AG20443 (cell line): ENCODE measurements at regions not wholly inside any gene's neighbourhood (a gene's known extent, or its start where the extent isn't known, plus 50 kb on each side); places are given as distances from the start of the nearest gene placed in this dataset.

Source experiments
- DNase-seq: peaks from one replicate; pipeline ENCODE4 v3.0.0; 2012; ENCODE audit warnings: low spot score, mixed read lengths

DNA sequence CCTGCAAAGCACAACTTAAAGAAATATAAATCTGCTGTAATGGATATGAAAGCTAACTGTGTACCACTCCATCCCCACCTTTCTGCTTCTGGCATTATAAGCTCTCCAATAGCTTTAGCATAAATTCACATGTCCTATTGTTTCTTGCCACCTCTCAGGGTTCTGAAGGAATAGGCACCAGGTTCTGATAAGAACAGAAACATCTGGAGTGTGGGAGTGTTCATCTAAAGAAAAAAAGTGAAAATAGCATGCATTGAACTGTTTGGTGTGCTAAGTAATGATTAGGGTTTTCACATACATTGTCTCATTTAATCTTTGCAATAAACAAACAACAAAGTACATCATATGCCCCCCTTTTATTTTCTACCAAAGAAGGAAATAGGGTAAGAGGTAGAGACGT is 72.3 kb downstream of the FAM76B start:
- no peak for DNase-seq

DNA sequence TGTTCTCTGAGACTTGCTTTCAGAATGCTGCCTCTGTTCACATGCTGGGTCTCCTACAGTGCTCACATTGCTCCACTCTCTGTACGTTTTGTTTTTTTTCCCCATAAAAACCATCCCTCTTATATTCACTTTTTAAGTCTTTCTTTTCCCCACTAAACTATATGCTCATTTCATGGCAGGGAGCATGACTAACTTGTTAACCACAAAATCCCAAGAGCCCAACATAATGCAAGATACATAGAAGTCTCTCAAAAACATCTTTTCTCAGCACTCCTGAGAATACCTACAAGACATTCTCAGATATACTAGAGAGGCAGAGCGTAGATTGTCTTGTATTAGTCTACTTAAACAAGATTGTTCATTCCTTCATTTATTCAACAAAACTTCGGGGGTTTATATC is 73.3 kb downstream of the FAM76B start:
- DNase-seq: no peak

DNA sequence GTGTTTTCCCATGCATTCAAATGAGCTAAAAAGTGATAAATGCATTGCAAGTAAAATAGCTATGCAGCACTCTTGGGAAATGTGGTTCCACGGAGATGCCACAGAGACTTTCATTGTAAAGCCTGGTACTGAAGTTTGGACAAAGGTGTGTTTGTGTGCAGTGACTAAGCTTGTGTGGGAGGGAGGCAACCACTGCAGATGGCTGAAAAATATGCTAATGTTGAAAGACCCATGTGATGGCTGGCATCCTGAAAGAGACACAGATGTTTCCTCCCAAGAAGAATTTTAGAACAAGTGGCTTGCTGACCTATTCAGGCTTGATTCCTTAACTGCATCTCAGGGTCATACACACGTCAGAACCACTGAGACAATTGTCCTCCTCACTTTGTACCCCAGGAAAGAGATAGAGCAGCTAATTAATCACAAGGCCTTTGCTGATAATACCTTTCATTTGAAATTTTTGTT is 73.8 kb downstream of the FAM76B start:
- DNase-seq: peak; percentile 12

DNA sequence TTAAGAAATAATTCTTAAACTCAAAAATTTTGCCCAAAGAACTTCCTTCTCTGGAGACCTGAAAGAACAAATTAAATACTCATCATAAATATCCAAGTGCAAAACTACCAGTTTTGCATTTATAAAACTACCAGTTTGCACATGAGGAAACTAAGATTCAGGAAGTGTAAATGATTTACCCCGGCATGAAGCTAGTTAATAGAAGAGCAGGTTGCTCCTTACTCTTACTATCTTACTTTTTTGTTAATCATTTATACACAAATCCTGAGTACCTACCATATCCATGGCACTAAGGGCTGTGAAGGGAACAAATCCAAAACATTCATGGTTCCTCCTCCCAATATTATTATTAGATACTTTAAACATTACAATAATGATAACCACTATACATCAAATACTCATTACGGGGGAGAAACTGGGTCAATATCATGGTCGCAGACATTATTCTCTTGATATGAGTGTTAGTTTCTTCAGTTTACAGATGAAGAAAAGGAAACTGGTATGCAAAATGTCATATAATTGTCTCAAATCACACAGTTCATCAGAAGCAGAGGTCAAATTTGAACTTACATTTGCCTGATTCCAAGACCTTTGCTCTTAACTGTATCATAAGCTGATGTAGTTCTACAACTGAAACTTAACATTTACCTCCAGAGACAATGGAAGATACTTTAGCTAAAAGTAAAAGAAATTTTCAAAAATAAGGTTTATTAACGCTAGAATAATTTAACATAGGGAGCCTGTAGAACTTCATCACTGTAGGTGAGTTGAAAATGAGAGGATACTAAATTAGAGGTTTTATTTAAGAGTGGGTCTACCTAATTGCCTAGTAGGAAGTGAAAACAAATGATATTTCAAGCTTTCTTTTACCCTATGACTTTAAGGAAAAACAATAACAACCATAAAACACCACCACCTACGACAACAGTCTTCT is 74.5 kb downstream of the FAM76B start:
- DNase-seq: no peak

DNA sequence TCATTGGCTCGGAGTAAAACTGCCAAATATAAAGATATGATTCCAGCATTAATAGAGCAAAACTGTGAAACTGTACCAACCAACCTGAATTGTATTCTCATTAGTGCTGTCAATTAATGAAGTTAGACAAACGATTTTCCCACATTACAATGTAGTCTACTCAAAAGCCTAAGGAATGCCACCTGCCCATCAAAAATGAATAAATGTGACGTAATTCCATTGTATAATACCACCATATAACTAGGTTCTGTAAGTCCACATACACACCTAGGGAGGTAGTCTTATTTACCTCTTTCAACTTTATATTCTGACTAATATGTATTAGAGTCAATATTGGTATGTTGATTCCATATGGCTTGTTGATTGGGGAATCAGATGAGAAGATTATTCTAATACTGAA is 76.2 kb downstream of the FAM76B start:
- DNase-seq: no peak

DNA sequence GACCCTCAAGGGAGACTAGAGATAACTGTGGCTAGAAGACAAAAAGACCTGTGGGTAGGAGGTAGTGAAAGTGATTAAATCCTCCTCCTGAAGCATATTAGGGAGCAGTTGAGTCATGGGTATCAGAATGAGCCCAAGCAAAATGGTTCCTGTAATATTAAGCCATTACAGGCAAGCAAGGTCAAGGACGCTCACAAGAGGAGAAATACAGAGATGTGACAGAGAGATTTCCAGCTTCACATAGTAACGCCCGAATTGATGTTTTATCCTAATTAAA is 77.7 kb downstream of the FAM76B start:
- no peak for DNase-seq

DNA sequence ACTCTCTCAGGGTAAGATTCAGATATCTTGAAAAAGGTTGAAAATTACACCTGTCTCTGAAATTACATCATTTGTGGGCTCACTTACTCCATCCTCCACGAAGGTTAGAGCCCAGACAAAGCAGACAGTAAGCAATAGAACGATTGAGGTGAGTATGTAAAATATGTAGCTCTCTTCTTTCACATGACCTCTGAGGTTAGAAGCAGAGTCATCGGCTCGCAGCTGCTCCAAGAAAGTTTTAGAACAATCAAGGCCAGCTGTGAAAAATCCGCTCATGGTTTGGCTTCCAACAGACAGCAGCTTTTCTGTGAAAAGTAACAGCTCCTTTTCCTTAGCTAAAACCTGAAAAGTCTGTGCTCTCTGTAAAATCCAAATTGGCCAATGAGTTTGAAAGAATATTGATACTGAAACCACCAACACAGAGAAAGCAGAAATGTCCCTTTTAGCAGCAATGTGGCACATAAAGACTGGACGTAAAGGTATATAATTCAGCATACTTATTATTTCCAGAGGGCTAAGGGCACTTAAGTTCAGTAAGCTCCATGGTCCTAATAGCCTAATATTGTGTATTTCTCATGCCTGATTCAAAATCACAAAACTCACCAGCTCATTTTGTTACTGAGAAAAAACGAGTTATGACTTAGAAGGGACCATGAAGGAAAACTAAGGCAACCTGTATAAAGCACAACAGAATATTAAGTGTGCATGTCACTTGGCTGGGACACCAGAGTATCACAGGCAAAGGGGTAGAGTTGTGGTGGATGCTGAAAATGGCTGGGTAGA is 78.2 kb downstream of the FAM76B start:
- peak; percentile 46 for DNase-seq

DNA sequence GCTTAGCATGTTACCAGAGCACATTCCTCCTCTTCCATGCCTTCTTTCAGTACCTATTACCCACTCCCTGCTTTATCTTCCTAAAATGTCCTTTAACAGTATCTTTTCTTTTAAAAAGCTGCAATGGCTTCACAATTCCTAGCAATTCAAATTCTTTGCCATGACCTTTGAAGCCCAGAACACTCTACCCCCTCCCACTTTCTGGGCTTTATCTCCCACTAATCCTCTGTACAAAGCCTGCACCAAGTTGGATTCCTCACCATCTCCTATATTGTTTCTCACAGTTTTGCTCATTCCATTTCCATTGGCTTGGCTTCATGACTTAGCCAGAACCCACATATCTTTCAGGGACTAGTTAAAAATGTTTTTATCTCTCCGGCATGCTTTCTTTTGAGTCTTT is 80.9 kb downstream of the FAM76B start:
- DNase-seq: no peak

DNA sequence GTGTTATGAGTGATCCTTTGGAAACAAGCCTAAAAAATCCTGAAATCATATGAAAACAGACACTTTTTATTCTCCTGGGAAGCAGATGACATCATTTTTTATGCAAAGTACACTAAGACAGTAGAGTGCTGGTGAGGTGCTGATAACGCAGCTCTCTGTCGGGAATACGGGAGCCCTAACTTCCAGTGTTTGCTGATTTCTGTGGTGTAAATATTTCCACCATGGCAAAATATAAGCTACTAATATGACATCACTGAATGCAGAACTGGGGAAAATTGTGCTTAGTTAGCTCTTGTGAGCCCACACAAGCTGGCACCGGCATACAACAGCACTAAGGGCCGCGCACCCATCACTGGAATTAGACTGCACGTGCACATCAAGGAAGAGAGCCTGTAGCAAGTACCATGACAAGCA is 82.6 kb downstream of the FAM76B start:
- DNase-seq: no peak

DNA sequence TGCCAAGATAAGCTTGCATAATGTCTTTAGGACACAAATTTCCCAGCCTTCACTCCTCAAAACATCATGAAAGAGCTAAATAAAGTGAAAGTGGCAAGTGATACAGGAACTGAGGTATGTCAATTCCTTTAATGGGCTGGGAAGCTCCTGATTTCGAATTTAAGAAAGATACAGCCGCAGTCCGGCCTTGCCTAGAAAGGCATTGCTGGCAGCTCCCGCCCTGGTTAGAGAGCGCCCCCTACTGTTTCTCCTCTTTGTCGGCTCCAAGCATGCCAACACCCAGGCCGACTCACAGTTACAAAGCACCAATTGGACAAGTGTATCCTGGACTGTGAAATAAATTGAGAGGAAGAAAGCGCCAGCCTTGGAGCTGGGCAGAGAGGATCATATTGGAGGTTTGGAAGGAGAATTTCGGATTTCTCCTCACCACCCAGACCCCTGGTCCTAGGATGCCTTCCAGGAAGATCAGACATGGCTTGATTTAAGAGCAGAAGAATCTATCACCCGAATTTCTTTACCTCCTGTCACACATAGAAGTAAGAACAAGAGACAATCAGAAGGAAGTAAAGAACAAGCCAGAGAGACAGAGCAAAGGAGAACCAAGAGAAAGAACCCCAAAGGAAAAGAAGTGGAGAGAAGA is 84.0 kb downstream of the FAM76B start:
- DNase-seq: peak; percentile 88

DNA sequence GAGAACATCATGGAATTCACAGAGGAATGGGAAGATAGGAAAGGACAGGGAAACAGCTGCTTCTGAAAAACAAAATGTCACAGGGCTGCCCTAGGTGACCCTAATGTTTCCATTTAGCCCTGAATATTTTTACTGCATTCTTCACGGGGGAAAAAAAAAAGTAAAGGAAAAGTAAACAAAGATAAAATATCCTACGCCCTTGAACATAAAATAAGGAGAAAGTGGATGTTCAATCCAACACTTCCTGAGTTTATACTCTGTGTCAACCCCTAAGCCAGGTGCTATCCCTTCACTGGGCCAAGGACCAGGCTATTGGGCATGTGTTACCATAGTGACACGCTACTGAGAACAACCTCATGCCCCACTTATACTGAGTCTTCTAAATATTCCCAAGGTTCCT is 84.7 kb downstream of the FAM76B start:
- DNase-seq: no peak

DNA sequence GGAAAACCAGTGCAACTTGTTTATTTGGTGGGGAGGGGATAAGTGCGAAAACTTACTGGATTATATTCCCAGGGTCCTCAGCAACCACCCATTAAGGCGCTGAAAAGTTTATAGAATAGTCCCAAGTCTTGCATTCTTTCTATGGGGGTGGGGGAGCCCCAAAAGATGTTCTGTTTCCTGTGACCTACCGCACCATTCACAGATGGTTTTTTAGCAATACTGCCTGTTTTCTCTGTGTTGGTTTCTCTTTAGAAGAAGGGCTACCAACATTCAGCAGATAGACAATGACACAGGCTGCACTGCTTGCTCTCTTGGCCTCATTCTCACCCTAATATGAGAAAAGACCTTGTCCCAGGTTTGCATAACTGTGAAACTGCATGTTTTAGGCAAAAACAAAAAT is 86.5 kb downstream of the FAM76B start:
- DNase-seq: no peak

DNA sequence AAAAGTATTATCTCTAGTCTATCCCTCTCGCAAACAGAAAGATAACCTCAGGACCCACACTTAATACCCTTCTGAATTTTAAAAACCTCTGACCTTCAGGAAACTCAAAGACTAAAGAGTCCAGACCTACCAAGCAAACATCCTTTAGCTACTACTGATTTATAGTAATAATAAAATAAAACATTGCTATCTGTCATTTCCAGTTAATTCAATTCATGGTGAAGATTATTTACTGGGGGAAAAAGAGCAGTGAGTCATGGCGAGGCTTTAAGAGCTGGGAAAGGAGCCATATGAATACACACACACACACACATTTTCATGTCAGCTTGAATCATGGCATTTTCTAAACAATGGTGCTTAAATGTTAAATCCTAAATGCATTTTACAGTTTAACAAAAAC is 87.1 kb downstream of the FAM76B start:
- peak; percentile 62 for DNase-seq

DNA sequence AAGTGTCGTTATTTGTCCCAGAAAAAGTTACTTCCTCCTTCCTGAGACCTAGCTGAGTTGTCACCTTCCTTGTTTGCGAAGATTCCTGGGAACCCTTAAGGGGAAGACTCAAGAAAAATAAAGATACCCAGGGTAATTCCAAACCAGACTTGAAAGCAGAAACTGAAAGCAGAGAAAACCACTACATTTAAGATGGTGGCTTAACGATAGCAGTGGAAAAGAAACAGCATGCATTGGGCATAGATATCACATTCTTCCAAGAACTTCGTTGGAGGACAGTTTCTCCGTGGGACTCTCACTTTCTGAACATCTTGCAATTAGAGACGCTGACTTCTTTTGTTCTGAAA is 89.1 kb downstream of the FAM76B start:
- DNase-seq: no peak

DNA sequence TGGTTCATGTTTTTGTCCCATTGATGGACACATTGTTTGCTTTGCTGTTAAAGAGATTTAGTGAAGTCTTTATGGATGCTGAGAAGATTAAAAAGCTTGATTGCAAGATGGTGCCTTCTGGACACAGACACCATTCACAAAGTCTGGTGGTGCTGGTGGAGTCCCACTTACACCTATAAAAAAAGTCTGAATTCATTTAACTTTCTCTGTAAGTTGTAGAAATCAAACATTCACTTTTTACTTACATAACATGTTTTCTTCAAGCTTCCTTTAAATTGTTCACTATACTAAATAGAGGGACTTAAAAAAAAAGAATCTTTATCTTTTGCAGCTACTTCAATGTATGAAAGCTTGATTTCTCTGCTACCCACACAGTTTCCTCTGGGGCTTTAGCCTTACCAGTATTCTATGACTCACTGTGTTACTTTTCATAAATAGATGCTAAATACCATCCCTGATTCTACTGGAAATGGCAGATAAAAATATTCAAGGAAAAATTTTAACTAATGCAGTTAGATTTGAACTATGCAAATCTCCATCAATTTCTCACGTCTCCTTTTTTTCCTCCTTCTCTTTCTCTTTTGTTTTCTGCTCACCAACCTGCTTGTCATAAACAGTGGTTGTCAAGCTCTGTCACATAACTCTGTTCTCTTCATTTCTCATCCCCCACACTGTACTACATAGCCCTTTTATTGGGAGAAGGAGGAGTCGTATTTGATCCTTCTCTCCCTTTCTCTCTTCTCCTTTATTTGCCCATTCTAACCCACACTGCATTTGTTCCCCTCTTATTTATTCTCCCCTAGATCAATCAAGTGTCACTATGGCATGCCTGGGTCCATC is 89.7 kb downstream of the FAM76B start:
- DNase-seq: peak; percentile 28

DNA sequence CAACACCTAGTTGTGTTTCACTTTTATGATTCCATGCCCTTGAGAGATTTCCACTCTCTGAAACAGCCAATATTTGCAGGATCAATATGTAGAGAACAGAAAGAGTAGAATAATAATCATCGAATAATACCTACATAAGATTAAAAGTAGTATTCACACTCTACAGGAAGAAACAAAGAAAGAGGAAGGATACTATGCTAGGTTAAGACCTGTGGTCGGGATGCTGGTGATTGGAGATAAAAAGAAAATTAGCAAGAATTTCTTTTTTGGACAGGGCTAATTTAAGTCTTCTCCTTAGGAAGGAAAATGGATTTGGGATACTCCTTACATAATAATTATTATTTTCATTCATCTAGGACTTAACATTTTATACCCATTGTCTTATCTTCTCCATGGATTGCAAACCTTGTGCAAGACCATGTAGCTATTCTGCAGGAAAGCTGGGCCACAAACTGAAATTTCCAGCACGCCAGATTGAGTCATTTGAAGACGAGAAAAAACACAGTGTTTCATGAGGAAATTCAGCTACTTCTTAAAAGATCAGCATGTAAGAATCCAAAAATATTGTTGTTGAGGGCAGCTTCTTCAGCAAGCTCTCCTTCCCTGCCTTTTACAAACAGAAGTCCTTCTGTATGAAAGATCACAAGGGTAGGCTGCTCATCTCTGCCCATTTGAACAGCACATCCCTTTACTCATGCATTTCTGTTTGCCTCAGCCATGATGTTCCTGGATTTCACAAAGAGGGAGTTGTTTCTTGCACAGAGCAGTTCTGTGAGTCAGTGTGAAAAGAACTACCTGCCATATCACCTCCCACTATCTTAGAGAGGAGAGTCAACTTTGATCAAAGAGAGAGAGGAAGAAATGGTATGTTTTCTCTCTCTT is 90.7 kb downstream of the FAM76B start:
- peak; percentile 17 for DNase-seq

DNA sequence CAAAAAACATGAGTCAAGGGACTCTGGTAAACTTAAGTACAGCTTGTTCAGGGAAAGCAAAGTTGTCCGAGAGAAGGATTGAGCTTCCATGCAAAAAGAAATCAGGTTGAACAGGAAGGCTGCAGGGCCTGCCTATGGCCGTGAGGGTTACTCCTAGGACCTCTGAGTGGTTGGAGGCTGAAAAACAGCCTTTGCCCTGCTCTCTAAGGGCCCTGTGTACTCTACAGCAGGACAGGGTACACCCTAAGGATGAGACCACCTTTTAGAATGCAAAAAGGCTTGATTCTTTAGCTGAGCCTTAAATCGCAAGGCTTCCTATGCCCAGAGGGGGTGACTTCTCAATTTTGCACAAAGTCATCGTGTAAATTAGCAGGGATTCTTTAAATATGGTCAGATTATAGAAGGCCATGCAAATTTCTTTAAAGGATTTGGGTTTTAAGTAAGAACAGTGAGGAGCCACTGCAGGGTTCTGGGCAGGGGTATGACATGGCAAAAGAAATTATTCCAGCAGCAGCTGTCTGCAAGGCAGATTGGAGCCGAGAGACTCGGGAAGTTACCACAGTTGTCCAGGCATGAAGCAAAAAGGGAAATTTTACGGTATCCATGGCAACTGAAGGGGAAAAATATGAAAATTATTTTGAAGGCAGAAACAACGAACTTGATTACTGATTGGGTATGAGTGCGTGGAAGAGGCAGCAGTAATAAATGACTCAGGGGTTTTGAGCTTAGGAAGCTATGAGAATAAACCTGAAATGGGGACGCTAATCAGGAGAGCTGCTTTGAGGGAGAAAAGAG is 91.8 kb downstream of the FAM76B start:
- no peak for DNase-seq

DNA sequence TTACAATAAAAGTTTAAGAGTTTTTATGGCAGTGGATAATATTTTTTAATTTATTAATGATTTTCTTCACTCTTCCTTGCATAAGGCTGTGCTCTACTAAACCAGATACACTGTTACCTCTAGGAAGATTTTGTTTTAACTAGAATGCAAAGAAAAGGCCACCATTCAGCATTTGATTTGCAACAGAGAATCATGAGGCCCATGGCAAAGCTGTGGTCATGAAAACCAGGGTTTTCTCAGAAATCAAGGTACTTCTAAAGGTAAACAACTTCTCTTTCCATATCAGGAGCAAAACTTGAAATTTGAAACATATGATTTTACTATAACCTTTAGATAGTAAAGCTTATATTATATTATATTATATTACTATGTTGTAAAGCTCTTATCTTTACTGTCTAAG is 94.4 kb downstream of the FAM76B start:
- no peak for DNase-seq

DNA sequence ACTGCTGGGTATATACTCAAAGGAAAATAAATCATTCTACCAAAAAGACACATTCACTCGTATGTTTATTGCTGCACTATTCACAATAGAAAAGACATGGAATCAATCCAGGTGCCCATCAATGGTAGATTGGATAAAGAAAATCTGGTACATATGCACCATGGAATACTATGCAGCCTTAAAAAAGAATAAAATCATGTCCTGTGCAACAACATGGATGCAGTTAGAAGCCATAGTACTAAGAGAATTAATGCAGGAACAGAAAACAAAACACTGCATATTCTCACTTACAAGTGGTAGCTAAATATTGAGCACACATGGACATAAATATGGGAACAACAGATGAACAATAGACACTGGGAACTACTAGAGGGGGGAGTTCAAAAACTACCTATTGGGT is 96.3 kb downstream of the FAM76B start:
- no peak for DNase-seq

DNA sequence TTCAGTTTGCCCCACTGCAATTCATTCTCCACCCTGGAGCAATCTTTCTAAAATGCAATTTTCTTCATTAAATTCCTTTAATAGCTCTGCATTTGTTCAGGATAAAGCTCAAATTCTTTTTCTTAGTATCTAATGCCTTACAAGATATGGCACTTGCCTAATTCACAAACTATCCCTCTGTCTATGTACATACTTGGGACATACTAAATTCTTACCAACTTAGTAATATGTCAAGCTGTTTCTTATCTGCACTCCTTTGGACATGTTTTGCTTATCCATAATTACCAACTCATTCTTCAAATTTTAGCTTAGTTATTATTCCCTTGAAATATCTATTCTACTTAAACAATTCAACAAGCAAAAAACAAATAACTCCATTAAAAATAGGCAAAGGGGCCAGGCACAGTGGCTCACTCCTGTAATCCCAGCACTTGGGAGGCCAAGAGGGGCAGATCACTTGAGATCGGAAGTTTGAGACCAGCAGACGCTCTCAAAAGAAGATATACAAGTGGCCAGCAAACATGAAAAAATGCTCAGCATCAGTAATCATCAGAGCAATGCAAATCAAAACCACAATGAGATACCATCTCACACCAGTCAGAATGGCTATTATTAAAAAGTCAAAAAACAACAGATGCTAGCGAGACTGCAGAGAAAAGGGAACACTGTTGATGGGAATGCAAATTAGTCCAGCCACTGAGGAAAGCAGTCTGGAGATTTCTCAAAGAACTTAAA is 96.9 kb downstream of the FAM76B start:
- peak; percentile 32 for DNase-seq
